Keratinocyte (primary cell): ENCODE measurements at regions not wholly inside any gene's neighbourhood (a gene's known extent, or its start where the extent isn't known, plus 50 kb on each side); places are given as distances from the start of the nearest gene placed in this dataset.

ENCODE experiments used
- DNase-seq: peaks from one replicate; pipeline ENCODE4 v3.0.0-alpha.2; 2011; ENCODE audit warnings: low read depth, missing footprints, low spot score
- FAIRE-seq: peaks from 2 replicates; lab custom pipeline; 2011; peaks lifted over from hg19 to GRCh38; lab: Jason Lieb, UNC
- H2AFZ ChIP-seq: 2 replicates; pipeline ENCODE4 v1.6.0; 2012; ENCODE audit warnings: low read length, control low read depth, inconsistent platforms; ENCODE audit not compliant: control insufficient read depth
- H3K27ac ChIP-seq: 2 replicates; pipeline ENCODE4 v1.5.1; 2011; ENCODE audit warnings: low read length; ENCODE audit not compliant: control insufficient read depth, insufficient read depth
- H3K27me3 ChIP-seq: 3 replicates; pipeline ENCODE4 v1.6.0; 2011; ENCODE audit warnings: low read length; ENCODE audit not compliant: control insufficient read depth, insufficient read depth; ENCODE audit errors: extremely low read depth
- H3K36me3 ChIP-seq, 2 experiments: 2 replicates in 1 of 2; 3 replicates in 1 of 2; pipeline ENCODE4 v1.5.1; 2011; ENCODE audit warnings: low read length in 2 of 2, mild to moderate bottlenecking in 1 of 2; ENCODE audit not compliant: control insufficient read depth in 2 of 2, insufficient read depth in 2 of 2; ENCODE audit errors: extremely low read depth in 1 of 2
- H3K4me1 ChIP-seq: 3 replicates; pipeline ENCODE4 v1.5.1; 2011; ENCODE audit warnings: low read length; ENCODE audit not compliant: control insufficient read depth, insufficient read depth; ENCODE audit errors: extremely low read depth
- H3K4me2 ChIP-seq: 3 replicates; pipeline ENCODE4 v1.6.0; 2011; ENCODE audit warnings: low read depth, low read length; ENCODE audit not compliant: control insufficient read depth, insufficient read depth; ENCODE audit errors: extremely low read depth
- H3K4me3 ChIP-seq, 3 experiments: fragments of 200-600 bp in 1 of 3; sonication (generic) in 1 of 3; 2 replicates in 2 of 3; 3 replicates in 1 of 3; pipeline ENCODE4 v1.5.1; 2011 to 2016; ENCODE audit warnings: low read length in 3 of 3, mild to moderate bottlenecking in 3 of 3, control low read depth in 2 of 3, inconsistent platforms in 1 of 3, low read depth in 1 of 3, mixed read lengths in 1 of 3, mixed run types in 1 of 3, moderate library complexity in 1 of 3; ENCODE audit not compliant: control insufficient read depth in 2 of 3, insufficient read depth in 2 of 3; ENCODE audit errors: extremely low read depth in 1 of 3
- H3K79me2 ChIP-seq: 2 replicates; pipeline ENCODE4 v1.6.0; 2012; ENCODE audit warnings: low read length; ENCODE audit not compliant: control insufficient read depth, insufficient read depth
- H3K9ac ChIP-seq: 3 replicates; pipeline ENCODE4 v1.6.0; 2011; ENCODE audit warnings: low read length; ENCODE audit not compliant: control insufficient read depth, insufficient read depth; ENCODE audit errors: extremely low read depth
- H3K9me1 ChIP-seq: 3 replicates; pipeline ENCODE4 v1.6.0; 2011; ENCODE audit warnings: low read length; ENCODE audit not compliant: control insufficient read depth, insufficient read depth; ENCODE audit errors: extremely low read depth
- H3K9me3 ChIP-seq: 2 replicates; pipeline ENCODE4 v1.5.1; 2012; ENCODE audit warnings: low read depth, low read length; ENCODE audit not compliant: control insufficient read depth
- H4K20me1 ChIP-seq: 3 replicates; pipeline ENCODE4 v1.6.0; 2011; ENCODE audit warnings: low read length; ENCODE audit not compliant: control insufficient read depth, insufficient read depth; ENCODE audit errors: extremely low read depth
- CTCF ChIP-seq, 3 experiments: IDR thresholded peaks in 1 of 3; conservative IDR thresholded peaks in 1 of 3; optimal IDR thresholded peaks in 1 of 3; 2 replicates in 2 of 3; 3 replicates in 1 of 3; pipeline versions ENCODE3 to v1.5.1; 2011; ENCODE audit warnings: low read length in 3 of 3, mild to moderate bottlenecking in 3 of 3, moderate library complexity in 2 of 3, control low read depth in 1 of 3, inconsistent platforms in 1 of 3; ENCODE audit not compliant: insufficient read depth in 2 of 3; ENCODE audit errors: extremely low read depth in 1 of 3
- EZH2 ChIP-seq: IDR thresholded peaks from one replicate; pipeline ENCODE4 v1.6.1; 2012; ENCODE audit warnings: inconsistent platforms, mild to moderate bottlenecking, low read length, moderate library complexity
- dilution Hi-C: fragments of 300-500 bp; cut with MboI; formaldehyde crosslinking; loops from one replicate; pipeline ENCODE4 v1.7.0; 2020; ENCODE audit warnings: low sequenced_read_pairs; ENCODE audit not compliant: extremely low pct_ligation_motif_present

GRCh38 chr12:69024413-69024812 is 91.4 kb upstream of the CPM start:
- DNase-seq (peak; percentile 85), FAIRE-seq (peak; percentile 97)
- peak overlapping the region; percentile 97 for H3K27ac ChIP-seq
- H3K27me3 ChIP-seq = no peaks in the 10 kb centered on the region
- peak overlapping the region; percentile 97 for H3K4me2 ChIP-seq
- peaks cover 41% of the 10 kb centered on the region for H3K4me1 ChIP-seq
- H3K9me1 ChIP-seq = no peaks in the 10 kb centered on the region
- H3K9ac ChIP-seq = peak overlapping the region; percentile 87
- no peaks in the 10 kb centered on the region for H3K9me3 ChIP-seq
- dilution Hi-C loops = no loop called here
- TF ChIP-seq EZH2 (no peak), CTCF (optimal IDR thresholded peaks at IDR 0.05 in 1 of 3, IDR thresholded peaks at IDR 0.05 in 1 of 3, conservative IDR thresholded peaks at IDR 0.05 in 1 of 3; ENCODE audit: extremely low read depth in 1 of 3, insufficient read depth in 2 of 3, low read length in 3 of 3) (no peak)
- H2AFZ ChIP-seq = peak overlapping the region; percentile 55
- H3K79me2 ChIP-seq = no peaks in the 10 kb centered on the region
- H3K4me3 ChIP-seq = peak overlapping the region in 2 of 3 experiments; percentile 62 to 72
- no peaks in the 10 kb centered on the region for H3K36me3 ChIP-seq
- H4K20me1 ChIP-seq = no peaks in the 10 kb centered on the region

- Histone ChIP-seq H3K4me1 (peaks cover 41% of the 10 kb centered on the region), H3K27me3 (no peaks in the 10 kb centered on the region), H3K4me2 (peak overlapping the region; percentile 97), H4K20me1 (no peaks in the 10 kb centered on the region), H3K9ac (peak overlapping the region; percentile 87), H3K27ac (peak overlapping the region; percentile 97), H3K36me3 (no peaks in the 10 kb centered on the region), H2AFZ (peak overlapping the region; percentile 55), H3K9me1 (no peaks in the 10 kb centered on the region), H3K9me3 (no peaks in the 10 kb centered on the region), H3K79me2 (no peaks in the 10 kb centered on the region), H3K4me3 (peak overlapping the region in 2 of 3 experiments; percentile 62 to 72)
- dilution Hi-C loops = no loop called here
- FAIRE-seq (peak; percentile 36), DNase-seq (no peak)
- TF ChIP-seq EZH2 (no peak), CTCF (optimal IDR thresholded peaks at IDR 0.05 in 1 of 3, IDR thresholded peaks at IDR 0.05 in 1 of 3, conservative IDR thresholded peaks at IDR 0.05 in 1 of 3; ENCODE audit: extremely low read depth in 1 of 3, insufficient read depth in 2 of 3, low read length in 3 of 3) (no peak)
Measured at GRCh38 chr12:69024907-69025306, 91.9 kb upstream of the CPM start.
